ENCODE measurements at regions not wholly inside any gene's neighbourhood (a gene's known extent, or its start where the extent isn't known, plus 50 kb on each side); places are given as distances from the start of the nearest gene placed in this dataset.

DNA sequence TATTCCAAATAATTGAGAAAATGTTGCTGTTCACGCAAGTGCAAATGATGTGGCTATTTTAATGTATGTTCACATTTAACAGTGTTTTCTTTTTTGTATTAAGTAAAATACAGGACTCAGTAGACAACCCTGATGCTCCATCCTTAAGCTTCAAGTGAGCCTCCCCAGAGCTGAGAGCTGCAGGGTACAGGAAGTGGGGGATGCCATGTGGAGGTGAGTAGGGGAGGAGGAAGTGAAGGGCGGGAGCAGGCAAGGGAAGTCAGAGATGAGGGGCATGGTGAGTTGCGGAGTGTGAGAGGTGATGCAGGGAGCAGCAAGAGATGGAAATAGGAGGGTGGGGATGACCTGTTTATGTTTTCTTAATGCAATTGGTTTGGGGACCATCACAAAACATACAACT, 711.0 kb downstream of the UQCRFS1 start:
- TF ChIP-seq POLR2A (IDR thresholded peaks at IDR 0.05; ENCODE audit: extremely low read depth, insufficient read length), result no peak
- TF ChIP-seq, protein P1, sequence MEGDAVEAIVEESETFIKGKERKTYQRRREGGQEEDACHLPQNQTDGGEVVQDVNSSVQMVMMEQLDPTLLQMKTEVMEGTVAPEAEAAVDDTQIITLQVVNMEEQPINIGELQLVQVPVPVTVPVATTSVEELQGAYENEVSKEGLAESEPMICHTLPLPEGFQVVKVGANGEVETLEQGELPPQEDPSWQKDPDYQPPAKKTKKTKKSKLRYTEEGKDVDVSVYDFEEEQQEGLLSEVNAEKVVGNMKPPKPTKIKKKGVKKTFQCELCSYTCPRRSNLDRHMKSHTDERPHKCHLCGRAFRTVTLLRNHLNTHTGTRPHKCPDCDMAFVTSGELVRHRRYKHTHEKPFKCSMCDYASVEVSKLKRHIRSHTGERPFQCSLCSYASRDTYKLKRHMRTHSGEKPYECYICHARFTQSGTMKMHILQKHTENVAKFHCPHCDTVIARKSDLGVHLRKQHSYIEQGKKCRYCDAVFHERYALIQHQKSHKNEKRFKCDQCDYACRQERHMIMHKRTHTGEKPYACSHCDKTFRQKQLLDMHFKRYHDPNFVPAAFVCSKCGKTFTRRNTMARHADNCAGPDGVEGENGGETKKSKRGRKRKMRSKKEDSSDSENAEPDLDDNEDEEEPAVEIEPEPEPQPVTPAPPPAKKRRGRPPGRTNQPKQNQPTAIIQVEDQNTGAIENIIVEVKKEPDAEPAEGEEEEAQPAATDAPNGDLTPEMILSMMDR (IDR thresholded peaks at IDR 0.05; ENCODE audit: low read depth, low read length), result no peak
